ENCODE measurements at regions not wholly inside any gene's neighbourhood (a gene's known extent, or its start where the extent isn't known, plus 50 kb on each side); places are given as distances from the start of the nearest gene placed in this dataset.

DNA sequence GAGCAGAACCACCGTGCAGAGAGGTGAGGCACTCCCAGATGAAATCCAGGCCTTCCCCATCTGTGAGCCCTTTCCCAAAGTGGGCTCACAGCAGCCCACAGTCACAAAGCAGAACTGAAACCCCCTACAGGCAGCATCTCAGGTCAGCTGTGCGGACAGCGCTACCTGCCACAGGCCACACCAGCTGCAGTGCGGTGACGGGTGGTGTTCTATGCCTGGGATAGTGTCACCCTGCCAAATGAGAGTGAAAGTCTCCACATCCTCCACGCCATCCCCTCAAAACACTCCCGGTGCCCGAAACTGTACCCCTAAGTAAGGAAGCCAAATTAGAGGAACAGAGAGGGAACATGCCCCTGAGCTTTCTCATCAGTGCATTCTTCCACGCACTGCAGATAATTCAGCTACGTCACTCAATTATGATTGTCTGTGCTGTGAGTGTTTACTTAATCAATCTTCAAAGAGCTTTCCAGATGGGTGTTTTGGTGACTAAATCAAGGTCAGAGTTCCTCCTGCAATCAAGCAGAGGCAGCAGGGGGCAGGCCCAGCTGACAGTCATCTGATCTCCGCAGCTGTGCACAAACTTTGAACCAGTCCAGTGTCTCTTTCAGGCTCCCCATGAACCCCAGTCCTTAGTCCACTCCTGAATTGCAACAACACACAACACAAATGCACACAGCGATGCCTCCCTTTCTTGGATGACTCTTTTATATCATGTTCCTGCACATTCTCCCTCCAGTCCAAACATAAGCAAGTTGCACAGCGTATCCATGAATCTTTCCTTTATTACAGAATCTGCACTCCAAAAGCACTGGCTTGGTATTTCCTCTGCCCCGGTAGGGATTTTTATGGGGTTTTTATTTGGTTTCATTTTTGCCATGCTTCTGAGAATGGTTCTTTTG, 150.0 kb downstream of the TOMM20 start (continued):
- TF ChIP-seq ZGPAT (CRISPR knock-in tag; IDR thresholded peaks at IDR 0.05) (peak; percentile 90), TAF1 (CRISPR knock-in tag; IDR thresholded peaks at IDR 0.05) (no peak), SRSF9 (IDR thresholded peaks at IDR 0.05; ENCODE audit: borderline replicate concordance, insufficient read depth, low read depth, low read length, poor library complexity, severe bottlenecking) (no peak), SIN3B (IDR thresholded peaks at IDR 0.05; ENCODE audit: low read length) (no peak), AKNA (CRISPR knock-in tag; IDR thresholded peaks at IDR 0.05; ENCODE audit: borderline replicate concordance) (no peak), ZNF121 (CRISPR knock-in tag; IDR thresholded peaks at IDR 0.05) (no peak), HNF4G (IDR thresholded peaks at IDR 0.05; ENCODE audit: borderline replicate concordance, low read depth, low read length) (peak; percentile 99), HNF4G (CRISPR knock-in tag; IDR thresholded peaks at IDR 0.05; ENCODE audit: borderline replicate concordance, low read depth) (peak; percentile 98), ZNF552 (CRISPR knock-in tag; IDR thresholded peaks at IDR 0.05; ENCODE audit: borderline replicate concordance) (no peak), BCLAF1 (IDR thresholded peaks at IDR 0.05) (no peak), ZIK1 (CRISPR knock-in tag; IDR thresholded peaks at IDR 0.05; ENCODE audit: borderline replicate concordance, low read depth) (no peak), ZNF337 (CRISPR knock-in tag; IDR thresholded peaks at IDR 0.05; ENCODE audit: borderline replicate concordance, low read depth) (no peak)
- TF ChIP-seq, protein P1, sequence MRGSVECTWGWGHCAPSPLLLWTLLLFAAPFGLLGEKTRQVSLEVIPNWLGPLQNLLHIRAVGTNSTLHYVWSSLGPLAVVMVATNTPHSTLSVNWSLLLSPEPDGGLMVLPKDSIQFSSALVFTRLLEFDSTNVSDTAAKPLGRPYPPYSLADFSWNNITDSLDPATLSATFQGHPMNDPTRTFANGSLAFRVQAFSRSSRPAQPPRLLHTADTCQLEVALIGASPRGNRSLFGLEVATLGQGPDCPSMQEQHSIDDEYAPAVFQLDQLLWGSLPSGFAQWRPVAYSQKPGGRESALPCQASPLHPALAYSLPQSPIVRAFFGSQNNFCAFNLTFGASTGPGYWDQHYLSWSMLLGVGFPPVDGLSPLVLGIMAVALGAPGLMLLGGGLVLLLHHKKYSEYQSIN (CRISPR knock-in tag; IDR thresholded peaks at IDR 0.05; ENCODE audit: borderline replicate concordance) = no peak
- TF ChIP-seq, protein P2, sequence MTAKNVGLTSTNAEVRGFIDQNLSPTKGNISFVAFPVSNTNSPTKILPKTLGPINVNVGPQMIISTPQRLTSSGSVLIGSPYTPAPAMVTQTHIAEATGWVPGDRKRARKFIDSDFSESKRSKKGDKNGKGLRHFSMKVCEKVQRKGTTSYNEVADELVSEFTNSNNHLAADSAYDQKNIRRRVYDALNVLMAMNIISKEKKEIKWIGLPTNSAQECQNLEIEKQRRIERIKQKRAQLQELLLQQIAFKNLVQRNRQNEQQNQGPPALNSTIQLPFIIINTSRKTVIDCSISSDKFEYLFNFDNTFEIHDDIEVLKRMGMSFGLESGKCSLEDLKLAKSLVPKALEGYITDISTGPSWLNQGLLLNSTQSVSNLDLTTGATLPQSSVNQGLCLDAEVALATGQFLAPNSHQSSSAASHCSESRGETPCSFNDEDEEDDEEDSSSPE (CRISPR knock-in tag; IDR thresholded peaks at IDR 0.05) = no peak
